Heart right ventricle (tissue), 16 donors: ENCODE measurements at regions not wholly inside any gene's neighbourhood (a gene's known extent, or its start where the extent isn't known, plus 50 kb on each side); places are given as distances from the start of the nearest gene placed in this dataset.

Source experiments
- ATAC-seq, 8 donors: fragments of 200-7000 bp; cut with Tn5 transposase; one replicate each; pipeline ENCODE4 v1.9.1; 2020; ENCODE audit warnings: mild to moderate bottlenecking in 8 of 8, moderate library complexity in 8 of 8, moderate number of reproducible peaks in 1 of 8
- DNase-seq, 2 donors: peaks; one replicate each; pipeline ENCODE4 v3.0.0-alpha.2; 2020
- H3K27ac ChIP-seq, 10 donors: fragments of 200-600 bp; sonication (generic) in 2 of 10; one replicate each; pipeline versions ENCODE4 v1.5.0 to v1.8.0; 2020 to 2022; ENCODE audit warnings: mild to moderate bottlenecking in 3 of 10
- H3K27me3 ChIP-seq, 7 donors: fragments of 200-600 bp; one replicate each; pipeline ENCODE4 v1.8.0; 2021 to 2022; ENCODE audit warnings: mild to moderate bottlenecking in 2 of 7
- H3K36me3 ChIP-seq, 9 donors: fragments of 200-600 bp; sonication (generic) in 1 of 9; one replicate each; pipeline versions ENCODE4 v1.5.0 to v1.8.0; 2020 to 2022; ENCODE audit warnings: mild to moderate bottlenecking in 2 of 9
- H3K4me1 ChIP-seq, 9 donors: fragments of 200-600 bp; sonication (generic) in 1 of 9; one replicate each; pipeline versions ENCODE4 v1.5.0 to v1.8.0; 2020 to 2022; ENCODE audit warnings: mild to moderate bottlenecking in 4 of 9
- H3K4me3 ChIP-seq, 10 donors: fragments of 200-600 bp; sonication (generic) in 2 of 10; one replicate each; pipeline versions ENCODE4 v1.5.0 to v1.8.0; 2020 to 2022; ENCODE audit warnings: mild to moderate bottlenecking in 7 of 10, moderate library complexity in 2 of 10
- H3K9me3 ChIP-seq, 11 donors: fragments of 200-600 bp in 10 of 11; sonication (generic) in 2 of 11; one replicate each; pipeline versions ENCODE4 v1.5.0 to v1.8.0; 2013 to 2022; ENCODE audit warnings: mild to moderate bottlenecking in 2 of 11, control low read depth in 1 of 11, moderate library complexity in 1 of 11
- CTCF ChIP-seq, 9 donors: fragments of 200-600 bp; sonication (generic) in 2 of 9; IDR thresholded peaks; one replicate each; pipeline versions ENCODE4 v1.5.0 to v1.8.0; 2021 to 2022; ENCODE audit warnings: antibody characterized with exemption in 9 of 9, mild to moderate bottlenecking in 5 of 9, moderate library complexity in 1 of 9
- WGBS, 2 donors: extraction: QIAGEN DNeasy Blood & Tissue Kit; methylation state at CpG; one replicate each; pipeline ENCODE4 v1.1.7; 2013; ENCODE audit warnings: inconsistent platforms in 1 of 2; 5-methylcytosine and 5-hydroxymethylcytosine counted together
- intact Hi-C, 10 donors: fragments of 100-400 bp; cut with DNase I; formaldehyde crosslinking; loops; one replicate each; pipeline versions ENCODE4 v1.11.1 to v1.14.2; 2022
- donor health status: Arrhythmogenic right ventricular cardiomyopathy.
- donor health status: ischemic (EF 13 %, LVEDD 7.1; RV severe dilation, severe dysfunction).
- donor health status: healthy with polysubstance abuse.
- donor health status: DM: no; HTN: yes; CAD: no.
- donor health status: DM: no; HTN: no; CAD: no.
- donor health status: ischemic (EF 25% LVEDD 6.9; RV normal size, moderate dysfunction).
- donor health status: ischemic (EF 25% LVEDD 5.7; RV mildly dilated, moderate dysfunction).
- donor health status: healthy.
- donor health status: DM: yes; HTN: yes; CAD: no.
- donor health status: Ischemic cardiomyopathy.
- donor health status: ischemic (EF 35%, LVEDD 5.7; RV mildly dilated, moderate dysfunction).
- donor health status: nonischemic (EF 11% LVEDD 7.7; RV severe dilation, severe dysfunction).
- donor health status: DM: yes; HTN: yes; CAD: no.
- donor health status: PGD.
- donor health status: ischemic (EF 29% LVEDD 5.4; RV normal size, mild dysfunction).
- donor health status: nonischemic (EF 23%, LVEDD 6.1; RV moderate dilation, normal function).

DNA sequence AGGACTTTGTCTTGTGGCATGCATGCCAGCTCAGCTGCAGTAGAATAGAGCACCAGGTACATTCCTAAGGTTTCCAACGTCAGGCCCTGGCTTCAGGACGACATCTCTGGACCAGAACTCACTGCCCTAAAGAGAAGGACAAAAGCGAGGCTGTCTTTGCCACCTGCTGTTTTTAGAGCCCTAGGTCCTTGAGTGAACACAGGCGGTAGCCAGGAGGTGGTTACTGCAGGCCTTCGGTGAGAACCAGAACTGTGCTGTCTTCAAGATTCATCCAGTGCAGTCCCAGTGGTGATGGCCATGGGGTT lies 288.9 kb upstream of the CDH18 start:
- no peaks in the 10 kb centered on the region for H3K27me3 ChIP-seq
- no peak for ATAC-seq
- no peak for TF ChIP-seq CTCF (IDR thresholded peaks at IDR 0.05)
- no peaks in the 10 kb centered on the region for H3K36me3 ChIP-seq
- H3K9me3 ChIP-seq: peaks cover 0 to 54% (median 3%) of the 10 kb centered on the region in 11 donors
- no peak overlapping the region for H3K27ac ChIP-seq
- intact Hi-C loops: no loop called here
- 83 to 84% methylated on average over 5 of the region's 5 CpGs for WGBS, 2 donors
- no peak for DNase-seq
- H3K4me3 ChIP-seq: no peak overlapping the region
- H3K4me1 ChIP-seq: no peaks in the 10 kb centered on the region

GRCh38 chr5:20276061-20276958 lies 288.3 kb upstream of the CDH18 start:
- no peak overlapping the region for H3K4me3 ChIP-seq
- no peaks in the 10 kb centered on the region for H3K4me1 ChIP-seq
- H3K27me3 ChIP-seq: no peaks in the 10 kb centered on the region
- no peak for TF ChIP-seq CTCF (IDR thresholded peaks at IDR 0.05)
- DNase-seq: no peak
- peaks cover 0 to 54% (median 3%) of the 10 kb centered on the region in 11 donors for H3K9me3 ChIP-seq
- WGBS, 2 donors: 85% methylated on average over 3 of the region's 3 CpGs
- ATAC-seq: no peak
- no peaks in the 10 kb centered on the region for H3K36me3 ChIP-seq
- no peak overlapping the region for H3K27ac ChIP-seq
- intact Hi-C loops: no loop called here

- H3K4me3 ChIP-seq: no peak overlapping the region
- WGBS, 2 donors: 86 to 95% methylated on average over 2 of the region's 2 CpGs
- peaks cover 0 to 29% (median 0%) of the 10 kb centered on the region in 11 donors for H3K9me3 ChIP-seq
- no peaks in the 10 kb centered on the region for H3K4me1 ChIP-seq
- no peaks in the 10 kb centered on the region for H3K27me3 ChIP-seq
- intact Hi-C loops: no loop called here
- DNase-seq: no peak
- no peak overlapping the region for H3K27ac ChIP-seq
- H3K36me3 ChIP-seq: no peaks in the 10 kb centered on the region
- TF ChIP-seq CTCF (IDR thresholded peaks at IDR 0.05): no peak
- no peak for ATAC-seq
These were observed 278.1 kb upstream of the CDH18 start for GRCh38 chr5:20266066-20266465.

DNA sequence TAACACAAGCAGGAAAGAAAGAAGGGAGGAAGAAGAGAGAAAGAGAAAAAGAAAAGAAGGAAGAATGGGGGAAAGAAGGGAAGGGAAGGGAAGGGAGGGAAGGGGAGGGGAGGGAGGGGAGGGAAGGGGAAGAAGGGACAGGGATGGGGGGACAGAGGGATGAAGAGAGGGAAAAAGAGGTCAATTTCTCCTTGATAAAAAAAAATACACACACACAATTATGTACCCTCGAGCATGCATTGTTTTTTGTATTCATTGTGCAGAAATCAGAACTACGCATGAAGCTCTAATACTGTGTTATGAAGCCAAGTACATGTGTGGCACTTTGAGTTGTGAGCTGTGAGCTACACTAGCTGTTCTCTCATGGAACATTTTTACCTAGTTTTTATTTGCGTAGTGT lies 274.9 kb upstream of the CDH18 start:
- DNase-seq: no peak
- intact Hi-C loops: no loop called here
- Histone ChIP-seq H3K9me3 (peaks cover 0 to 14% (median 0%) of the 10 kb centered on the region in 11 donors), H3K4me3 (no peak overlapping the region), H3K36me3 (no peaks in the 10 kb centered on the region), H3K4me1 (no peaks in the 10 kb centered on the region), H3K27me3 (no peaks in the 10 kb centered on the region), H3K27ac (no peak overlapping the region)
- WGBS, 2 donors: 77 to 86% methylated on average over 3 of the region's 3 CpGs
- no peak for TF ChIP-seq CTCF (IDR thresholded peaks at IDR 0.05)
- no peak for ATAC-seq
